C4-2B (cell line): ENCODE measurements at regions not wholly inside any gene's neighbourhood (a gene's known extent, or its start where the extent isn't known, plus 50 kb on each side); places are given as distances from the start of the nearest gene placed in this dataset.

Experiments
- H3K27ac ChIP-seq: fragments of 450-650 bp; 2 replicates; pipeline ENCODE4 v1.5.1; 2017
- ZFX ChIP-seq: fragments of 450-650 bp; IDR thresholded peaks from 2 replicates; pipeline ENCODE4 v1.6.1; 2017
- TF ChIP-seq, protein P1 (sequence below): fragments of 450-650 bp; conservative IDR thresholded peaks from 2 replicates; pipeline ENCODE4 v1.5.1; 2017; ENCODE audit warnings: mild to moderate bottlenecking

DNA sequence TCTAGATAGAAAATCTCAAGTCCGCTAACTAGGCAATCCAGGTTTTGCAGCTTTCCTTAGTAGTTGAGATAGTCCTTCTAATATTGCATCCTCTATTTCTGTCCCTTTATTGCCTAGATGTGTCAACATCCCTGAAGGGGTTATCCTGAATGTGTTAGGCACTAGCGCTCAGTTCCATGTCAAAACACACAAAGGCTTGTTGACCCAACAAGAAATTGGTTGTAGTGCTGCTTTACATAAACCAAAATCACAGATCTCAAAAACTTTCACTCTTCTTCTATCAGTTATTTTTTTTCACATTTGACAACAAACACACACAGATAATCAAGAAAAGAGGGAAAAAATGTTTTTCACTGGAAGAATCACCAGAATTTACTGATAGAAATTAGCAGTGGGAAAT is 51.4 kb upstream of the SOX2 start:
- no peak overlapping the region for H3K27ac ChIP-seq
- TF ChIP-seq, protein P1, sequence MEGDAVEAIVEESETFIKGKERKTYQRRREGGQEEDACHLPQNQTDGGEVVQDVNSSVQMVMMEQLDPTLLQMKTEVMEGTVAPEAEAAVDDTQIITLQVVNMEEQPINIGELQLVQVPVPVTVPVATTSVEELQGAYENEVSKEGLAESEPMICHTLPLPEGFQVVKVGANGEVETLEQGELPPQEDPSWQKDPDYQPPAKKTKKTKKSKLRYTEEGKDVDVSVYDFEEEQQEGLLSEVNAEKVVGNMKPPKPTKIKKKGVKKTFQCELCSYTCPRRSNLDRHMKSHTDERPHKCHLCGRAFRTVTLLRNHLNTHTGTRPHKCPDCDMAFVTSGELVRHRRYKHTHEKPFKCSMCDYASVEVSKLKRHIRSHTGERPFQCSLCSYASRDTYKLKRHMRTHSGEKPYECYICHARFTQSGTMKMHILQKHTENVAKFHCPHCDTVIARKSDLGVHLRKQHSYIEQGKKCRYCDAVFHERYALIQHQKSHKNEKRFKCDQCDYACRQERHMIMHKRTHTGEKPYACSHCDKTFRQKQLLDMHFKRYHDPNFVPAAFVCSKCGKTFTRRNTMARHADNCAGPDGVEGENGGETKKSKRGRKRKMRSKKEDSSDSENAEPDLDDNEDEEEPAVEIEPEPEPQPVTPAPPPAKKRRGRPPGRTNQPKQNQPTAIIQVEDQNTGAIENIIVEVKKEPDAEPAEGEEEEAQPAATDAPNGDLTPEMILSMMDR: no peak
- no peak for TF ChIP-seq ZFX

DNA sequence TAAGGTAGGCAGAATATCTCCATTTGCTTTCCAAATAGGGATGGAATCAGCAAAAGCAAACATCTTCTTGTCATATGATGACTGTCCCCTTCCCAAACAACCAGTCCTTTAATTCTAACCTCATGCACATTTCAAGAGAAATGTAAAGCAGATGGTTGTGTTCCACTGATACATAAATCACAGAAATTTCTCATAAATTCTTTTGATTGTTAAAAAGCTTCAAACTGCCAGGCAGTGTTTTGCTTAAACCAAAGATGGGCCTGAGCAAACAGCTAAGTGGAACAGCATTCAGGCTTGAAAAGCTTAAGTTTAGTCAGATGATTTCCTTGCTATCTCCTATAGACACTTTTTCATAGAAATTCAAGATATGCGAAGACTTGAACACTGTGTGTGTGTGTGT is 74.3 kb upstream of the SOX2 start:
- no peak overlapping the region for H3K27ac ChIP-seq
- no peak for TF ChIP-seq ZFX
- TF ChIP-seq, protein P1: no peak

DNA sequence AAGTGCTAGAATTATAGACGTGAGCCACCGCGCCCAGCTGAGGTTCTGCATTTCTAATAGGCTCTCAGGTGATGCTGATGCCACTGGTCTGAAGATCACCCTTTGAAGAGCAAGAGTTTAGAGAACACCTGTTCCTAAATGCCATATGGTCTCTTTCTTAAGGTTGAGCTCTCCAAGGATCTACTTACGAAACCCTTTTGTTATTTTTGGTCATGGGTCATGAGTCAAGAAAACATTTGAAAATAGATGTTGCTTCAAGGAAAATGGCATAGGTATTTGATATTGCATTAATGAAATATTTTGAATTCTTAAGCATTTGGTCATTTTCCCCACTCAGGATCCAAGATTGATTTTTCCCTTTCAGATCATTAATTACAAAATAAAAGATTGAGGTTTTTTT is 74.7 kb upstream of the SOX2 start:
- no peak overlapping the region for H3K27ac ChIP-seq
- TF ChIP-seq, protein P1: no peak
- TF ChIP-seq ZFX: no peak

DNA sequence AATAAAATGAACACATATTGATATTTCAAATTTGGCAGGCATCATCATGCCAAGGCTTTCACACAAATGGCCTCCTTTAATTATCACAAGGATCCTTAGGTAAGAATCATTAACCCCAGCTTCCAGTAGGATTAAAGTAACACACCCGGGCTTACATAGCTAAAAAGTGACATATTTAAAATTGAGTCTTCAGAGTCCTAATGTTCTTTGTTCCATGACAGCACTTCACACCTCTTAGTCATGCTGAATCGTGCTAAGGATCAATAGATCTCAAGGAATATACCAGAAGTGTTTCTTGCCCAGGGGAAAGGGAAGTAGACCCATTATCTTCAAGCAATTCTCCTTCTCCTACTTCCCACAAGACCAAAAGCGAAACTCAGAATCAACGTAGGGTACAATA is 76.6 kb upstream of the SOX2 start:
- H3K27ac ChIP-seq: no peak overlapping the region

DNA sequence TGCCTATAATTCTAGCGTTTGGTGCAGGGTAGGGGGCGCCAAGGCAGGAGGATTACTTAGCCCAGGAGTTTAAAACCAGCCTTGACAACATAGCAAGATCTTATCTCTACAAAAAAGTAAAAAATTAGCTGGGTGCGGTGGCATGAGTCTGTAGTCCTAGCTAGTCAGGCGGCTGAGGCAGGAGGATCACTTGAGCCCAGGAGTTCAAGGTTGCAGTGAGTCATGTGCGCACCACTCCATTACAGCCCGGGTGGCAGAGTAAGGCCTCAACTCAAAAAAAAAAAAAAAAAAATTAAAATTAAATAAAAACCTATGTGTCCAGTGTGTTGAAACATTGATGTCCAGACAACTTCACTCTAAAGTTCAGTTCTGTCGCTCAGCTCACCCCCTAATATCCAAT is 78.2 kb upstream of the SOX2 start:
- no peak overlapping the region for H3K27ac ChIP-seq
- TF ChIP-seq, protein P1: no peak
- TF ChIP-seq ZFX: no peak

More for the DNA sequence above, 76.6 kb upstream of the SOX2 start:
- TF ChIP-seq, protein P1: no peak
- TF ChIP-seq ZFX: no peak

DNA sequence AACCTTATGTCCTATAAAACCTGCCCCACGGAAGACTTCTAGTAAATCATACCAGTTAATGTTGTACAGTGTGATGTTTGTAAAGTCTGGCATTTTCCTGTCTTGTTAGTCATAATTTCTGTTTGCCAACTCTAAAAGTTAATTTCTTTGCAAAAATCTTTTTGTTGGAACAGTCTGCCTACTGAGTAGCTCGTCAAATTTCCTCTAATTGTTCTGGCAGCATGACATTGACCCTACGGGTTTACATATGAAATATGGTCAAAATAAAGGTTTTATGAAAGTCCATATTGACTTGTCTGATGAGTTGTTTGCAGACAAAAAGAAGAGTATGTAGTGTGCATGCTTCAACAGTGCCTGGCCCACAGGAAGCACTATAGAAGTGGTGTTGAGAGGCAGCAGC is 79.8 kb upstream of the SOX2 start:
- TF ChIP-seq ZFX: no peak
- TF ChIP-seq, protein P1: no peak
- H3K27ac ChIP-seq: no peak overlapping the region

DNA sequence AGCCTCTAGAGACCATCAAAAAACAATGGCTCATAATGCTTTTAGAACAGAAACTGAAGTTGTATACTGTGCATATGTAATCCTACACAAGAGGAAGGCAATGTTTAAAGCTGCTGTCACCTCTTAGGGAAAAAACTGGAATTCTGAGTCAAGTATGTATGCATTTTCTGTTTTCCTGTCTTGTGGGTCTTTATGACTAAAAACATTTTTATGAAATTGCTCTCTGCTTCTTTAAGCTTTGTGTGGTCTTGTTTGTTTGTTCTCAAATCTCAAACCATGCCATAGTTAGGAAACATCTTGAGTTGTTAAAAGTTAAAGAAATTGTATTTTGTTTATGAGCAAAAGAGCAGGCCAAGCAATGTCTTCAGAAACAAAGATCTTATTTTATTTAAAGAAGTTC is 80.9 kb upstream of the SOX2 start:
- no peak overlapping the region for H3K27ac ChIP-seq
- TF ChIP-seq, protein P1: no peak
- no peak for TF ChIP-seq ZFX
